Fibroblast of skin of right biceps (primary cell): ENCODE measurements at regions not wholly inside any gene's neighbourhood (a gene's known extent, or its start where the extent isn't known, plus 50 kb on each side); places are given as distances from the start of the nearest gene placed in this dataset.
A peak's percentile ranks its signal among the peaks of the same experiment; 100 is the strongest.

Source experiments
- DNase-seq: peaks from one replicate; pipeline ENCODE4 v3.0.0-alpha.2; 2013

DNA sequence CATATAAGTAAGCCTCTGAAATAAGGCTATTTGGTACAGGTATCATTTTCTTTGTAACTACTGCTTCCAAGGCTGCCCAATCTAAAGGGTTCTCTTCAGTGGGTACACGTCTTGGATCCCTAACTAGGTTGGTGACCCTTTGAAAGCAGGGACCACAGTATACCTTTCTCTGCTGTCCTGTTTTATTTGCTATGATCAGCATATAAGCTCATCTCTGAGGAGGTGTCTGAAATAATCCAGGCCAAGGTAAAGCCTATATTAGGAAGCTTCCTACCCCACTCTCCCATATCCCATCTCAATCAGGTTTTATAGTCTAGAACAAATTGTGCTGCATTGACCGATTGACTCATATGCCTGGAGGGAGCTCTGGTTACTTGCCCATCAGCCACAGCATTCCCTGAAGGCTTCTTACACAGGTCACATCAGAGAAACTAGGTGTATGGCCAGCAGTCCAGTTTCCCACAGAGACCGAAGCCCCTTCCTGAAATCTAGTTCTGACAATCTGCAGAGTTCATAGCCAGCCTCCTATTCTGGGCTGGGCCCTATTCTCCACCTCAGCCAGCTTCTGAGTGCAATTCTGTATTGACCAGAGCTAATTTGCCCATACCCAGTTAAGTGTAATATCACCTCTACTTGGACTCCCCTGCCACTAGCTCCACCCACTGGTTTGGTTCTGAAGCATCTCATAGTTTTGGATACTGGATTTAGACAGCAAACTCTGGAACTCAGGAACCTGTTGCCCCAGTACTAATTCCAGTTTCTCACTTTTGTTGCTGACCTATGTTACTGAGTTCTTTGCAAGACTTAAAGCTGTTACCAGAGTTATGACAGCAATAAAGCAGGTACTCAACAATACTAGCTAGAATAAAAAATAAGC lies 62.1 kb upstream of the ARHGAP20 start:
- DNase-seq = no peak

GRCh38 chr11:110773442-110773841 lies 61.2 kb upstream of the ARHGAP20 start:
- no peak for DNase-seq

- DNase-seq = no peak
These were observed 60.6 kb upstream of the ARHGAP20 start for GRCh38 chr11:110772863-110773262.

GRCh38 chr11:110766316-110766715 lies 54.1 kb upstream of the ARHGAP20 start:
- DNase-seq = no peak

DNA sequence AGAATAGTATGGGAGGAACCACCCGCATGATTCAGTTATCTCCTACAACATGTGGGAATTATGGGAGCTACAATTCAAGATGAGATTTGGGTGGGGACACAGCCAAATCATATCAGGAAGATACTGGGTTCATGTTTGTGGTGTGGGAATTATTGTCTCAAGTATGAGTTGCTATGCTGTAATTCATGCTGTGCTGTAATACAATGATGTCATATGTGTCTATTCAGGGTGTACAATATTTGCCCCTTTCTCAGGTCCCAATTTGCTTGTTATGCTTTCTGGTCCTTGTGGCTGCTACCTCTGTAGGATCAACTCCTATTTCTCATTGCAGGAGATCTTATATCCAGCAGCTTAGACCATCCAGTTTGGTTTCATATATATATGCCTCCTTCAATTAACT lies 52.2 kb upstream of the ARHGAP20 start:
- no peak for DNase-seq

DNA sequence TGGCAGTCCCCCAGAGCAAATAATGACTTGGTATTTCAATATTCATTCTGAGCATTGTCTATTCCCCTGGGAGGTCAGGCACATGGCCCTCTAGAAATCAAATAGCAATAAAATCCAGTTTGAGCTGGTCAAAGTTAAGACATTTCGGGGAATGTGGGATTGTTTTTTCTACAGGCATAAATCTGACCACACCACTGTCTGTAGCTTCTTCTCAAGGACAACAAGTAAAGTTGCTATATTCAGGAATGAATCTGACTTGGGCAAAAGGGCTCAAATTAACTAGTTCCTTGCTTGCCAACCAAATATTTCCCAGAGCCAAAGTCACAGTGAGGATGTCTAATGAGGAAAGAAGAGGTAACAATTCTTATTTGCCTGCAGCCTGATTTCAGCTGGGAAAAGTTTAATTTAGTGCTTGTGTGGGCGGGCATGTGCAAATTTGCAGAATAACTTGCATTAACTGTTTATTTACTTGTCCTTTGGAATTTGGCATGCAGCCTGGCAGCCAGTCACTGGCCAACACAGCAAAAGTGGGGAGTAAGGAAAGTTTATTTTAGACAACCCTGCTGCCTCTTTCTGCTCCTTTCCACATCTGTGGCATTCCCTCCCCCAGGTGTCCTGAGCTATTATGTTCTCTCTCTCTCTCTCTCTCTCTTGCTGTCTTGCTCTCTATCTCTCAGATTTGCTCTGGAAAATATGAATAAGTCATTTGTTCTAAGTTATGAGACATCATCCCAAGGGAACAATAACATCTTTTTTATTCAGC lies 51.2 kb upstream of the ARHGAP20 start:
- DNase-seq = peak; percentile 65

GRCh38 chr11:110762590-110762989 lies 50.4 kb upstream of the ARHGAP20 start:
- no peak for DNase-seq
